GM21447 (cell line): ENCODE measurements at regions not wholly inside any gene's neighbourhood (a gene's known extent, or its start where the extent isn't known, plus 50 kb on each side); places are given as distances from the start of the nearest gene placed in this dataset.

ENCODE experiments used
- ATAC-seq: cut with Tn5 transposase; IDR thresholded peaks from one replicate; pipeline ENCODE4 v1.9.1; 2021; ENCODE audit not compliant: unreplicated experiment

DNA sequence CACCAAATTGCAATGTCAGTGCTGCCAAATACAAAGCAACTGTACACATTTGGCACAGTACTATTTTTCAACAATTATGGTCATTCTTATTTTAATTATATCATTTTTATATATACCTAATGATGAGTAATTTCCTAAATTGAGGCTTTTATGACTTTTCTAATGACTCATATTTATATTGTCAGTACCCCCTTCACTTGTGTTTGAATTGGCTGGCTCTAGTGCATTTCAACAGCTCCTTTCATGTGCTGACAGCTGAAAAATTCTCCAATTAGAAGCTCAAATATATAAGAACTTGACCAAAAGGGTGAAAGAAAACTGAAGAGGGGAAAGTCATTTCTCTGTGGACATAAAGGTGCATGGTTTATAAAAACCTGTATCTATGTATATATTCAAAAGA lies 263.3 kb downstream of the SLITRK1 start:
- no peak for ATAC-seq

DNA sequence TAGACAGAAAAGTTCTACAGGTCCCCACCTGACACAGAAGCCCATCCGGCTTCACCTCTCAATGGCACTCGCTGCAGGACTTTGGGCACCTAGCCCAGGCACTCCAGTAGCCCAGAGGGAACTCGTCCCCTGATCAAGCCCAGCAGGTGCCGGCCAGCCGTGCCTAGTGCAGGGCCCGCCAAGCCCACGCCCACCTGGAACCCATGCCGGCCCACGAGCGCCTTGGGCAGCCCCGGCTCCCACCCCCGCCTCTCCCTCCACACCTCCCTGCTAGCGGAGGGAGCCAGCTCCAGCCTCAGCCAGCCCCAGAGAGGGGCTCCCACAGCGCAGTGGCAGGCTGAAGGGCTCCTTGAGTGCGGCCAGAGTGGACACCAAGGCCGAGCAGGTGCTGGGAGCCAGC lies 268.8 kb downstream of the SLITRK1 start:
- ATAC-seq: no peak

DNA sequence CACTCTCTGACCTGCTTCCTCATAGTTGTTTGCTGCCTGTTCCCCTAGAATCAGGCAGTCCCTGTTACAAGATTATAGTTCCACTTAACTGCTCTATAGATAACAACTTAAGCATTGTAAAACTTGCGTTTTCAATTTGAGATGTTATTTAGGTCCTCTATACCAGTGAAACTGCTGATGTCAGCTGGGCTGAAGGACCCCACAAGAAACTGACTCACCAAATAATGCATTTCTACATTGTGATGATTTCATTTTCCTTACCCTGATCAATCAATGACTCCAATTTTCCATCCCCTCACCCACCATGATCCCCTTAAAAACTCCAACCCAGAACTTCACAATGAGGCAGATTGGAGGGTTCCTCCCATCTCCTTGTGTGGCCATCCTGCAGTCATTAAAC lies 280.7 kb downstream of the SLITRK1 start:
- no peak for ATAC-seq

DNA sequence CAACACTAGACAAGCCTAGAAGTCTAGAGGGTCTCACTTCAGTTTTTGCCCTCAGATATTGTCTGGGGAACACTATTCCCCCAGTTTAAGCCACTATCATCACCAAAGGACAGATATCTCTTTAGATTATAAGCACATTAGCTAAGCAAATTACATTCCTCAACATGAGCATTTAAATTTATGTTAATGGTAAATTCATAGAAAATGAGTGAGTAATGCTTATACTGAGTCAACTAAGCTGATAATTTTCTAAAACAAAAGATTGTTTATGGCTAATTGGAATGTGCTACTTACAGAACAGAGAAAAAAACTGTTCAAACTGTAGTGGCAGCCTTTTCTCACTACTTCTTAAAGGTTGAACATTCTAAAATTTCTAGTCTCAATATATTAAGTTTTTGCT lies 290.2 kb downstream of the SLITRK1 start:
- ATAC-seq: no peak

DNA sequence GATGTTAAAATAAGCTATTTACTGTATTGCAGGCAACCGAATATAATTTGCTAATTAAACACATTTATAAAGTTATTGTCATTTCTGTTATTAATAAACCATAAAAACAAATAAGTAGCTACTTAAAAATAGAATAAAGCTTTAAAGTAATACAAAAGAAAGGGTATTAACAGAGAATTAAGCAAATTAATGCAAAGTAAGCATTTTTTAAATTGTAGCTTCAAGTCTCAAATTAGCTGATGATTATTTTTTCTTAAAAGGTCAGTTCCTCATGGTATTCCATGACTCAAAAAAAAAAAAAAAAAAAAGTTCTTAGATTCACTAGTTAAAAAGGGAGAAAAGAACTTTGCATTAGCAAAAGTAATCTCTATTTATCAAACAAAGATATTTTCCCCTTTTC lies 292.5 kb downstream of the SLITRK1 start:
- no peak for ATAC-seq

DNA sequence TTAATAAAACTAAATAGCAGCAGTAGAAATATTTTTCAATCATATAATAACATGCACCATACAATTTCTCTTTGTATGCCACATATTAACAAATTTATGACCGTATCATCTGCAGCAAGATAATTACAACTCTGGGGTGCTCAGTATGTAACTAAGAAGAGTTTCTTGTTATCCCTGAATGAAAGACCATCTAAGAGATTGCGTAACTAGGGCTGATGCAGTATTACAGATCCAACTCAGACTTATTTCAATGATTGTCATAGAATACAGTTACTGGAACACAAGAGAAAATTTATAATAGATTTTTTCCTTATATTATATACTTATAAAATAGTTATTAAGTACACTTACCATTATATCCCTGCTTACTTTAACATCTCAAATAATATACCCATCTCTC lies 305.1 kb downstream of the SLITRK1 start:
- no peak for ATAC-seq

DNA sequence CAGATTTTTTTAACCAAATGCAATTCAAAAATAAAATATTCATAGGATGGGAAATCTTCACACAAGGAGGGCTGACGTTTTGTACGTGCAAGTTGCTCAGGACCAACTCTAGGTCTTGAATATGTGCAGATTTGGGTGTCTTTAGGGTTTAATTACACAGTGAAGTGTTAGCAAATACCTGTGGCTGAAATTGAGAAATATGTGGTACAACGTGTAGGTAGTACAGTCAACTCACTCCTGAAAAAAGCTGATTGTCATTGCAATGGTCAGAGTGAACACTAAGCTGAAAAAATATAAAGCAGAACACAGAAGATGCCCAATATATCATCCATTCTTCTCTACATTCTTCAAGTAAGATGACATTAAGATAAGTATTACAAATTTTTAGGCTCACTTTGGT lies 314.3 kb downstream of the SLITRK1 start:
- ATAC-seq: no peak

DNA sequence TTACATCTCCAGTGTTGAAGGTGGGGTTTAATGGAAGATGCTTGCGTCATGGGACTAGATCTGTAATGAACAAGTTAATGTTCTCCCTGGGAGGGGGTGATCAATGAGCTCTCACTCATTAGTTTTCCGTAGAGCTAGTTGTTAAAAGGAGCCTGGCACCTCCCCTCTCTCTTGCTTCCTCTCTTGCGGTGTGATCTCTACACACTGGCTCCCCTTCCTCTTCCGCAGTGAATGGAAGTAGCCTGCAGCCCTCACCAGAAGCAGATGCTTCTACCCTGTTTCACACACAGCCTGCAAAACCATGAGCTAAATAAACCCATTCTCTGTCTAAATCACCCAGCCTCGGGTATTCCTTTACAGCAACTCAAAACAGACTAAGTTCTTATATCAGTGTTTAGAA lies 318.8 kb downstream of the SLITRK1 start:
- no peak for ATAC-seq

DNA sequence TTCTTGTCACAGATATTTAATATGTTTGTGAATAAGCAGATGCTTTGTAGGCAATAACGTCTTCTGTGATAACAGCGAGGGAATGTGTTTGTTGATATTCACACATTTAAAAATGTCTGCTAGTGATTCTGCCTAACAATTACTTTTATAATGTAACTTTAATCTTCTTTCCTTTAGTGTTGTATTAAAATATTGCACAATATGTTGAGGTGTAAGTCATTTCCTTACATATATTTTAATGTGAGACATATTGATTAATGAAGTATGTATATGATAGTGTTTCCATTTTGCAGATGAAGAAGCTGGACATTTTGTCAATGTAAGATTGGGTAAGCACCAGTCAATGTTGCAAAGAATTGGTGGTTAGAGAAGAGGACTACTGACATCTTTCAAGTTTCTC lies 324.4 kb downstream of the SLITRK1 start:
- ATAC-seq: no peak

DNA sequence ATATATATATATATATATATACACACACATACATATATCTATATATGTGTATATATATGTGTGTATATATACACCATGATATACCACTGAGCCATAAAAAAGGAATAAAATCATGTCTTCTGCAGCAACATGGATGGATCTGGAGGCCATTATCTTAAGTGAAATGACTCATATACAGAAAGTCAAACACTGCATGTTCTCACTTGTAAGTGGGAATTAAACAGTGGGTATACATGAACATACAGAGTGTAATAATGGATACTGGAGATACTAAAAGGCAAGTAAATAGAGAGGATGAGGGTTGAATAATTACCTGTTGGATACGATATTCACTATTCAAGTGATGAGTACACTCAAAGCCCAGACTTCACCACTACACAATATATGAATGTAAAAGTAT lies 332.6 kb downstream of the SLITRK1 start:
- ATAC-seq: no peak

DNA sequence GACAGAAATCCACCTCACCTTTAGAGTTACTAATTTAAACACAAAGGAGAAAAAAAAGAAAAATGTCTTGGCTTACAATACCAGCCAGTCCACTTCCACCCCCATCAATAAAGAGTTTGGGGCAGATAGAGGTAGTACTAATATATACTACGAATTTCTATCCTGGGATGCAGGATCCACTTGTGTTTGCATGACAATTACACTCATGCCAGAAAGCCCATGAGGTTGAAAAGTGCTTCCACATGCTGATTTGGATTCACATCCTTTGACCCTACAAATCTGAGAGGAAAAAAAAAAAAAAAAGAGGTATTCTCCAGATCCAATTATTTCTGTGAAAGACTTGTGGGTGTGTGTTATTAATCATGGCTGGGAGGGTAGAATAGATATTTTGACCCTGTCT lies 335.2 kb downstream of the SLITRK1 start:
- ATAC-seq: no peak

DNA sequence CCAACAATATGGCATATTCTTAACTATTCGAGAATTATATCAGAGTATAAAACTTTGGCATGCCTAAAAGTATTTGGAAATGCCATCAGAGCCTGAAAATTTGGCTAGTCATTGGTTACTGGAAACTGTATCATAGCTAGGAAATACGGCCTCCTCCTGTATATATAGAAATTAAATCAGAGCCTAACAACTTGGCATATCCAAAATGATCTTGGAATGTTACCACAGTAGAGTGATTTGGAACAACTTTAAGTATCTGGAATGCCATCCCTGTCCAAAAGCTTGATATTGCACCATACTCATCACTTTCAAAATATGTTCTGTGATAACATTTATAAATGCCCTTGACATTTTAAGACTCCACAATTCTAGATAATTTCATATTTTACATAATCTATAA lies 335.8 kb downstream of the SLITRK1 start:
- no peak for ATAC-seq

DNA sequence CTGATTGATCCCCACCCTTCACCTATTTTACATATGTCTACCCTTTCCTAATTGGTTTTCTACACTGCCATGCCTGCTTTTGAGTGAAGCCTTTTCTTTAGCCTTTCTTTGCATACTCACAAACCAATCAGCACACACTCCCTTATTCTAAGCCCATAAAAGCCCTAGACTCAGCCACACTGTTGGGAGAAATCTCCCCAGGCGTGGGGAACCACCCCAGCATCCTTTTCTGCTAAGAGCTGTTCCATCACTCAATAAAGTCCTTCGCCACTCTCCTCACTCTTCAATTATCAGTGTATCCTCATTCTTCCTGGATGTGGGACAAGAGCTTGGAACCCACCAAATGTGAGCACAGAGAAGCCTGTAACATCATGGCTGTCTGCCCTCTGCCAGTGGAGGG lies 343.6 kb downstream of the SLITRK1 start:
- no peak for ATAC-seq

DNA sequence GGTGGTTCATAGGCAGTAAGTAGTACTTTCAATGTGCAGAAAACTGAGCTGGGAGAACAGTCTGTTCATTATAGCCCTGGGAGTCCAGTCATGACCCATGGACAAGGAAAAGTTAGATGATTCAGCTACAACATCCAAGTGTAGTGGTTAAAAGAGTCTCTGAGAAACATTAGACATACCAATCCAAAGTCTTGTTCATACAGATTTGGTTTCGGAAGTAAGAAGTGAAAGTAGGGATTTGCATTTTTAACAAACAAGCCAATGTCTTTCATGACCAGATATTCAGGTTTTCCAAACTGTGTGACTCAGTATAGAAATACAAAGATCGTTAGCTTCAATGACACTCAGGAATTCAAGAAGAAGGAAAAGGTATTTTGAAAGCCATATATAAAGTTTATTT lies 345.3 kb downstream of the SLITRK1 start:
- ATAC-seq: no peak

DNA sequence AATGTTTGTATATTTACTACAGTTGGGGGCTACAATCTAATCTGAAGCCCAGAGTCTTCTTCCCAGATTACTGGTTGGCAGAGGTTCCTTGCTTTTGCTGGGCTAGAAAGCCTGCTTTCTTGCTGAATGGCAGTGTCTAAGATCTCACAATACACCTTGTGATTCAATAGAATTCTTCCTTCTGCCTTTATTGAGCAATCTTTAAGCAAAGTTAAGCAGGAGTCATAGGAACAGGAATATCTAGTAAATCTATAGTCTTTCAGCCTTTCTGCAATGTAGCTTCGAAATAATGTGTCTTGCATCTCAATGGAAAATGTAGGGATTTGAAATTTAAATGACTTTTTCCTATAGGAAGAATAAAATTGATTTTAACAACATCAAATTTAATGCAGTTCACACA lies 346.1 kb downstream of the SLITRK1 start:
- no peak for ATAC-seq

DNA sequence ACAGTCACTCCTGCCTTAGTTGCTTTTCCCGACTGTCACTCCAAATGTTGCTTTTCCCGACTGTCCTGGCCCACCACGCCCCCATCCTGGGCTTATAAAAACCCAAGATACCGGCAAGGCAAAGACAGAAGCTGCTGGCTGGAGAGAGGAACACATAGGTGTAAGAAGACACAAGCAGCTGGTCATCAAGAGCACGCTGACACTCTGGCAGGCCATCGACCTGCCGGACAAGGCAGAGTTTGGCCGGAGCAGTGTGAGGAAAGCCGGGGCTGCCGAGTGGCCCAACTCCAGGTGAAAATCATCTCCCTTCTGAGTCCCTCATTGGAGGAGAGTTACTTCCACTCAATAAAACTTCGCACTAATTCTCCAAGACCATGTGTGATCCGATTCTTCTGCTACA lies 349.5 kb downstream of the SLITRK1 start:
- ATAC-seq: no peak

DNA sequence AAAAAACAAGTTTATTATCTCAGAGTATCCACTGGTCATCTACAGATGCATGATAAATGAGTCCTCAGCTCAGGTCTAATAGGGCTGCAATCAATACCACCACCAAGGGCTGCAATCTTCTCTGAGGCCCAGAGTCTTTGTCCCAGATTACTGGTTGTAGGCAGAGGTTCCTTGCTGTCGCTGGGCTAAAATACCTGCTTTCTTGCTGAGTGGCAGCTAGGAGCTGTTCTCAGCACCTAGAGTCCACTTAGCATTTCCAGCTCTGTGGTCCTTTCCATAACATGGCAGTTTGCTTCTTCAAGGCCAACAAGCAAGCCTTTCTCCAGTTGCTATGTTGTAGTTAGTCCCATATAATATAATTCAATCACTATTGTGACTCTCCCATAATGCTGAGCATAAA lies 351.3 kb downstream of the SLITRK1 start:
- ATAC-seq: no peak

DNA sequence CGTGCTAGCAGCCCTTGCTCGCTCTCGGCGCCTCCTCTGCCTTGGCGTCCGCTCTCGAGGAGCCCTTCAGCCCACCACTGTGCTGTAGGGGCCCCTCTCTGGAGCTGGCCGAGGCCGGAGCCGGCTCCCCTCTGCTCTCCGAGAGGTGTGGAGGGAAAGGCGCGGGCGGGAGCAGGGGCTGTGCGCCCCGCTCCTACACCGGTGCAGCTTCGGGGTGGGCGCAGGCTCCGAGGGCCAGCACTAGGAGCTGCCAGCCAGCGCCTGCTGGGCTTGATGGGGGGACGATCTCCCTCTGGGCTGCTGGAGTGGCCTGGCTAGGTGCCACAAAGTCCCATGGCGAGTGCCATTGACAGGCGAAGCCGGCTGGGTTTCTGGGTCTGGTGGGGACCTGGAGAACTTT lies 365.5 kb downstream of the SLITRK1 start:
- ATAC-seq: no peak

DNA sequence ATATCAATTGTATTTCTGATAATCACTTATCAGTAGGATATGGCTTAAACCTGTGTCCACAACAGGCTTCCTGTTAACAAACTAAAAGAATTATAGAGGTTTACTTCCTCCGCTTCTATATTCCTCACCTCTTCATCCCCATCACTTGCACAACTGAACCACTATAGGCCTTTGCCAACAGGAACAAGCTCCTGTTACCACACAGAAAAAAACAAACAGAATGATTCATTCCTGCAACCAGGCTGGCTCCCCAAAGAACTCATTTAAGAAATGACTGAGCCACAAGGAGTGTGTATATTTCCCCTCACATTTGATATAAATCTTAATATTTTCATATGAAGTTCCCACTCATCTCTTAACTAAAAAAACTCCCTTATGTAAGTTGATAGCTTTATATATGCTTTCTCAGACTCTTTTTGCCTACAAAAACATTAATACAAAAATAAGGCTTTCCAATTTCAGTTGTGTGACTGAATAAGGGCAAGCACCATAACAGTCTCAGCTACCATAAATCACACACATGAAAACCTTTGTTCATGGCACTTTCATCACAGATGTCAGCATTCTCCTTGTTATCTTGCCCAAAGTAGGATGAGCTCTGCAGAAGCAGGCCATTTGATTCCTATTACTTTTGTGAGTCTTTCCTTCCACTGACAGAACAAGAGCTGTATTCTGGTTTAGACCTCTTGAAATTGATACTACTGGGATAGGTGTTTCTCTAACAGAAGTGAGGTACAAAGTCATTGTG lies 366.8 kb downstream of the SLITRK1 start:
- no peak for ATAC-seq

DNA sequence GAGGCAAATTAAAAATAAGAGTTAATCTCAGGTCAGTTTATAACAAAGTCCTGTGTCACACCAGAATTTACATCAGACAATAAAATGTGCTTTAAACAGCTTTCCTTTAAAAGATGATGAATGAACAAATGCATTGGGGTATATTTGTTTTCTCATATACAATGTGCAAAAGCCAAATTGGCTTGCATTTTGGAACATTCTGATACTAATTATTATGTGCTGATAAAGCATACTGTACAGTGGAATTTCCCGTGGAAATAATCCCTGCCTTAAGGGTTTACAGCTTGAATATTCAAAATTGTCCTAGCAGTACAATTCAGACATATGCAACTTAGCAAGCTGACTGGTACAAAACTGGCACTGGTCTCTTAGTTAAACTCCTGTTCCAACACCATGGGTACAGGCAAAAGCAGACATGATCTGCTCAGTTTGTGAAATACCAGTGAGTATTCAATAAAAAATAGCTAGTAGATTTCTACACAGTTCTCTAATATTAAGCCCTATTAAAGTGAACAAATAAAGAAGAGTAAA lies 373.4 kb downstream of the SLITRK1 start:
- no peak for ATAC-seq

DNA sequence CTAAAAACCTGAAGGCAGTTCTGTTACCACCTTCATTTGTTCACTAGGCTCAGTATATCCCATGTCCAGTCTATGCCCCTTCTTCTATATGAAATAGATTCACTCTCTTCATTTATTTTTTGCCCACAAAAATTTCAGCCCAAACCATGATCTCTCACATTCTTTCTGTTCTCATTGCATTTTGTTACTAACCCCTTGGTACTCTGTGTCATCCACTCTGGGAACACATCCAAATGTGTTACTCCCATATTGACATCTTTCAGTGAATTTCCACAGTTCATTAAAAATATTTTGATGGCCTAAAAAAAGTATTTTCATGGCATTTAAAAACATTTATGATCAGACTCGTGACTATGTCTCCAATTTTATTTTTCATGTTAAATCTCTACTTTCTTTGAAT lies 378.9 kb downstream of the SLITRK1 start:
- ATAC-seq: no peak

DNA sequence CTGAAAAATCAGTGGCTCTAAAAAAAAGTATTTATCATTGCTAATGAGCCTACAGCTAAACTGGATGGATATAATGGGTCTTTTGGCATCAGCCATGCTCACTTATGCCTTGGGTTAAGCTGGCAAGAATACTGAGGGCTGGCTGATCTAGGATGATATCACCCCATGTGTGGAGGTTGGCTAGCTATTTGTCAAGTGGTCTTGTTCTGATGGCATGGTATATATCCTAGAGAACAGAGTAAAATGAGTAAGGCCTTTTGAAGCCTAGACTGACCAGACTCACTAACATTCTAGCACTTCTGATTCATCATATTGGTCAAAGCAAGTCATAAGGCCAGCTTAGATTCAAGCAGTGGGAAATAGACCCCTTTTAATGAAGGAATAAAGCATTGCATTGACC lies 383.0 kb downstream of the SLITRK1 start:
- no peak for ATAC-seq

DNA sequence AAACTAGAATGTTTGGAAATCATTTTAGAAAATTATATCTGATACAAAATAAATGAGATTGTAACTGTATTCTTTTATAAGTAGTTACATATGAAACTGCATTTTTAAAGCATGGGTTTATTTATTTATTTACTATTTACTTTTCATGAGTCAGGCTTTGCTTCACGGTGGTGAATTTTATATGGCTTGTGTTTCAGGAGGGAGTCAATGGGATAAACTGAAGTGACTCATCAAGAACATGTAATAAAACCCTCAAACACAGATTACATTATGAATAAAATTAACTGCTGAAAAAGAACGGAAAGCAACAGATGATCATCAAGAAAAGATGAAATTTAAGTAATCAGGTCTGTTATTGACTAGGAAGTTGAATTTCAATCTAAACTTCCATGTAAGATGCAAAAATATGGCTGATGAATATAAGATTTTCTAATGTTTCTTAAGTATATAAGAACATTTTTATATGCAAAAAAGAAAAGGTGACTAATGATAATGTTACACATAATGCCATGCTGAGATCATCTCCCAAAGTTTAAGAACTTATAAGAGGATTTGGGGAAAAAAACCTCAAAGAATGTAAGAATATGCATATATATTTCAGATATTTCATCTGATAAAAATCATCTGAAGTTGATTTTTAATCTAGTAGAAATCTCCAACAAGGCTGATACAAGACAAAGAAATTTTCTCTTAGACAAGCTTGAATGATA lies 383.6 kb downstream of the SLITRK1 start:
- ATAC-seq: no peak
